G401.6 (cell line): ENCODE measurements at regions not wholly inside any gene's neighbourhood (a gene's known extent, or its start where the extent isn't known, plus 50 kb on each side); places are given as distances from the start of the nearest gene placed in this dataset.

Source experiments
- FAIRE-seq: peaks from 2 replicates; lab custom pipeline; 2012; peaks lifted over from hg19 to GRCh38; lab: Jason Lieb, UNC

GRCh38 chr22:48692734-48693376, 1134.8 kb downstream of the BRD1 start:
- FAIRE-seq, result no peak

- FAIRE-seq, result no peak
Measured at GRCh38 chr22:48691431-48691851, 1136.2 kb downstream of the BRD1 start.

- FAIRE-seq, result no peak
Measured at GRCh38 chr22:48690583-48691317, 1136.9 kb downstream of the BRD1 start.

- FAIRE-seq, result no peak
Measured at GRCh38 chr22:48689206-48689605, 1138.5 kb downstream of the BRD1 start.

GRCh38 chr22:48688366-48688765, 1139.3 kb downstream of the BRD1 start:
- FAIRE-seq, result no peak

GRCh38 chr22:48687606-48688005, 1140.1 kb downstream of the BRD1 start:
- FAIRE-seq, result no peak

- FAIRE-seq, result no peak
Measured at GRCh38 chr22:48686694-48687302, 1140.9 kb downstream of the BRD1 start.

- FAIRE-seq, result no peak
Measured at GRCh38 chr22:48685767-48686166, 1141.9 kb downstream of the BRD1 start.

- no peak for FAIRE-seq
Measured at GRCh38 chr22:48683640-48684039, 1144.0 kb downstream of the BRD1 start.

GRCh38 chr22:48682504-48682903, 1145.2 kb downstream of the BRD1 start:
- no peak for FAIRE-seq

- FAIRE-seq, result no peak
Measured at GRCh38 chr22:48680601-48681000, 1147.1 kb downstream of the BRD1 start.

GRCh38 chr22:48679656-48680555, 1147.8 kb downstream of the BRD1 start:
- no peak for FAIRE-seq

- FAIRE-seq, result no peak
Measured at GRCh38 chr22:48678171-48679135, 1149.2 kb downstream of the BRD1 start.

GRCh38 chr22:48677621-48678020, 1150.1 kb downstream of the BRD1 start:
- FAIRE-seq, result no peak

GRCh38 chr22:48677168-48677520, 1150.5 kb downstream of the BRD1 start:
- no peak for FAIRE-seq

GRCh38 chr22:48676266-48677167, 1151.2 kb downstream of the BRD1 start:
- no peak for FAIRE-seq

- no peak for FAIRE-seq
Measured at GRCh38 chr22:48675830-48676145, 1151.9 kb downstream of the BRD1 start.

GRCh38 chr22:48675141-48675829, 1152.4 kb downstream of the BRD1 start:
- no peak for FAIRE-seq

- FAIRE-seq, result no peak
Measured at GRCh38 chr22:48673806-48674500, 1153.7 kb downstream of the BRD1 start.
